ENCODE measurements at regions not wholly inside any gene's neighbourhood (a gene's known extent, or its start where the extent isn't known, plus 50 kb on each side); places are given as distances from the start of the nearest gene placed in this dataset.

GRCh38 chr6:21856456-21856825 lies 262.9 kb downstream of the SOX4 start:
- H3K4me1 Mint-ChIP-seq = peaks cover 0 to 6% (median 0%) of the 10 kb centered on the region in 3 donors
- Histone ChIP-seq H3K36me3 (ENCODE audit: control insufficient read depth in 2 of 2, extremely low read depth in 1 of 2, insufficient read depth in 1 of 2, low read length in 1 of 2) (no peaks in the 10 kb centered on the region), H3K4me1 (ENCODE audit: control insufficient read depth in 1 of 2, extremely low read depth in 1 of 2, insufficient read depth in 2 of 2, low read length in 2 of 2) (no peaks in the 10 kb centered on the region), H3K27me3 (replicated peaks in 1 of 2; ENCODE audit: control insufficient read depth in 2 of 2, extremely low read depth in 1 of 2, insufficient read depth in 2 of 2, low read length in 1 of 2) (no peaks in the 10 kb centered on the region), H3K4me3 (ENCODE audit: control insufficient read depth in 1 of 2, extremely low read depth in 1 of 2, low read length in 1 of 2) (no peak overlapping the region), H3K27ac (ENCODE audit: low read length) (no peak overlapping the region), H3K9me3 (no peaks in the 10 kb centered on the region)
- no peak for ATAC-seq (replicated peaks in 1 of 4)
- no peak for DNase-seq
- H3K36me3 Mint-ChIP-seq = no peaks in the 10 kb centered on the region
- peaks cover 0 to 4% of the 10 kb centered on the region in 2 donors for H3K27me3 Mint-ChIP-seq
- H3K4me3 Mint-ChIP-seq = no peak overlapping the region
- no CpG with 5 or more reads among the region's 1 CpG for WGBS (ENCODE audit: insufficient coverage)
- ChIA-PET POLR2A (no interaction called here), CTCF (no interaction called here)
- H3K9me3 Mint-ChIP-seq = peaks cover 0 to 6% (median 3%) of the 10 kb centered on the region in 3 donors
- no peak overlapping the region for H3K27ac Mint-ChIP-seq

GRCh38 chr6:21856844-21857243 lies 263.3 kb downstream of the SOX4 start:
- Mint-ChIP-seq H3K4me1 (peaks cover 0 to 6% (median 0%) of the 10 kb centered on the region in 3 donors), H3K27ac (no peak overlapping the region), H3K27me3 (peaks cover 0 to 4% of the 10 kb centered on the region in 2 donors), H3K4me3 (no peak overlapping the region), H3K36me3 (no peaks in the 10 kb centered on the region), H3K9me3 (peaks cover 0 to 6% (median 3%) of the 10 kb centered on the region in 3 donors)
- Histone ChIP-seq H3K36me3 (ENCODE audit: control insufficient read depth in 2 of 2, extremely low read depth in 1 of 2, insufficient read depth in 1 of 2, low read length in 1 of 2) (no peaks in the 10 kb centered on the region), H3K27ac (ENCODE audit: low read length) (no peak overlapping the region), H3K9me3 (no peaks in the 10 kb centered on the region), H3K4me3 (ENCODE audit: control insufficient read depth in 1 of 2, extremely low read depth in 1 of 2, low read length in 1 of 2) (no peak overlapping the region), H3K4me1 (ENCODE audit: control insufficient read depth in 1 of 2, extremely low read depth in 1 of 2, insufficient read depth in 2 of 2, low read length in 2 of 2) (no peaks in the 10 kb centered on the region), H3K27me3 (replicated peaks in 1 of 2; ENCODE audit: control insufficient read depth in 2 of 2, extremely low read depth in 1 of 2, insufficient read depth in 2 of 2, low read length in 1 of 2) (no peaks in the 10 kb centered on the region)
- DNase-seq (no peak), ATAC-seq (replicated peaks in 1 of 4) (no peak)
- WGBS (ENCODE audit: insufficient coverage) = no CpG with 5 or more reads among the region's 3 CpGs
- ChIA-PET CTCF (no interaction called here), POLR2A (no interaction called here)

- H3K27ac ChIP-seq (ENCODE audit: low read length) = no peak overlapping the region
- Mint-ChIP-seq H3K27ac (no peak overlapping the region), H3K9me3 (peaks cover 0 to 6% (median 3%) of the 10 kb centered on the region in 3 donors), H3K4me1 (peaks cover 0 to 6% (median 0%) of the 10 kb centered on the region in 3 donors), H3K36me3 (no peaks in the 10 kb centered on the region), H3K4me3 (no peak overlapping the region), H3K27me3 (peaks cover 0 to 4% of the 10 kb centered on the region in 2 donors)
- CTCF ChIA-PET = no interaction called here
- WGBS (ENCODE audit: insufficient coverage) = no CpG with 5 or more reads among the region's 1 CpG
- H3K9me3 ChIP-seq = no peaks in the 10 kb centered on the region
- DNase-seq = no peak
- H3K36me3 ChIP-seq (ENCODE audit: control insufficient read depth in 2 of 2, extremely low read depth in 1 of 2, insufficient read depth in 1 of 2, low read length in 1 of 2) = no peaks in the 10 kb centered on the region
- POLR2A ChIA-PET = no interaction called here
- no peak for ATAC-seq (replicated peaks in 1 of 4)
- H3K27me3 ChIP-seq (replicated peaks in 1 of 2; ENCODE audit: control insufficient read depth in 2 of 2, extremely low read depth in 1 of 2, insufficient read depth in 2 of 2, low read length in 1 of 2) = no peaks in the 10 kb centered on the region
- H3K4me3 ChIP-seq (ENCODE audit: control insufficient read depth in 1 of 2, extremely low read depth in 1 of 2, low read length in 1 of 2) = no peak overlapping the region
- H3K4me1 ChIP-seq (ENCODE audit: control insufficient read depth in 1 of 2, extremely low read depth in 1 of 2, insufficient read depth in 2 of 2, low read length in 2 of 2) = no peaks in the 10 kb centered on the region
These were observed 264.5 kb downstream of the SOX4 start for GRCh38 chr6:21858076-21858475.

- 93% methylated on average over 3 of the region's 6 CpGs for WGBS (ENCODE audit: insufficient coverage)
- H3K4me1 Mint-ChIP-seq = peaks cover 0 to 6% (median 0%) of the 10 kb centered on the region in 3 donors
- ATAC-seq (replicated peaks in 1 of 4) (no peak), DNase-seq (no peak)
- H3K4me3 Mint-ChIP-seq = no peak overlapping the region
- no peak overlapping the region for H3K27ac Mint-ChIP-seq
- no peaks in the 10 kb centered on the region for H3K36me3 Mint-ChIP-seq
- Histone ChIP-seq H3K4me3 (ENCODE audit: control insufficient read depth in 1 of 2, extremely low read depth in 1 of 2, low read length in 1 of 2) (no peak overlapping the region), H3K27me3 (replicated peaks in 1 of 2; ENCODE audit: control insufficient read depth in 2 of 2, extremely low read depth in 1 of 2, insufficient read depth in 2 of 2, low read length in 1 of 2) (no peaks in the 10 kb centered on the region), H3K9me3 (no peaks in the 10 kb centered on the region), H3K27ac (ENCODE audit: low read length) (no peak overlapping the region), H3K36me3 (ENCODE audit: control insufficient read depth in 2 of 2, extremely low read depth in 1 of 2, insufficient read depth in 1 of 2, low read length in 1 of 2) (no peaks in the 10 kb centered on the region), H3K4me1 (ENCODE audit: control insufficient read depth in 1 of 2, extremely low read depth in 1 of 2, insufficient read depth in 2 of 2, low read length in 2 of 2) (no peaks in the 10 kb centered on the region)
- ChIA-PET CTCF (no interaction called here), POLR2A (no interaction called here)
- peaks cover 0 to 4% of the 10 kb centered on the region in 2 donors for H3K27me3 Mint-ChIP-seq
- peaks cover 0 to 6% (median 3%) of the 10 kb centered on the region in 3 donors for H3K9me3 Mint-ChIP-seq
These were observed 265.7 kb downstream of the SOX4 start for GRCh38 chr6:21859193-21859735.

- Histone ChIP-seq H3K27me3 (replicated peaks in 1 of 2; ENCODE audit: control insufficient read depth in 2 of 2, extremely low read depth in 1 of 2, insufficient read depth in 2 of 2, low read length in 1 of 2) (no peaks in the 10 kb centered on the region), H3K9me3 (no peaks in the 10 kb centered on the region), H3K4me1 (ENCODE audit: control insufficient read depth in 1 of 2, extremely low read depth in 1 of 2, insufficient read depth in 2 of 2, low read length in 2 of 2) (no peaks in the 10 kb centered on the region), H3K36me3 (ENCODE audit: control insufficient read depth in 2 of 2, extremely low read depth in 1 of 2, insufficient read depth in 1 of 2, low read length in 1 of 2) (no peaks in the 10 kb centered on the region), H3K4me3 (ENCODE audit: control insufficient read depth in 1 of 2, extremely low read depth in 1 of 2, low read length in 1 of 2) (no peak overlapping the region), H3K27ac (ENCODE audit: low read length) (no peak overlapping the region)
- H3K9me3 Mint-ChIP-seq = peaks cover 0 to 6% (median 3%) of the 10 kb centered on the region in 3 donors
- 95% methylated on average over 3 of the region's 8 CpGs for WGBS (ENCODE audit: insufficient coverage)
- H3K27me3 Mint-ChIP-seq = no peaks in the 10 kb centered on the region
- no peak for ATAC-seq (replicated peaks in 1 of 4)
- H3K36me3 Mint-ChIP-seq = no peaks in the 10 kb centered on the region
- H3K4me1 Mint-ChIP-seq = no peaks in the 10 kb centered on the region
- POLR2A ChIA-PET = no interaction called here
- no peak for DNase-seq
- no peak overlapping the region for H3K4me3 Mint-ChIP-seq
- H3K27ac Mint-ChIP-seq = no peak overlapping the region
- CTCF ChIA-PET = no interaction called here
These were observed 268.4 kb downstream of the SOX4 start for GRCh38 chr6:21861942-21862341.

GRCh38 chr6:21864206-21864605 lies 270.7 kb downstream of the SOX4 start:
- no peaks in the 10 kb centered on the region for H3K27me3 ChIP-seq (replicated peaks in 1 of 2; ENCODE audit: control insufficient read depth in 2 of 2, extremely low read depth in 1 of 2, insufficient read depth in 2 of 2, low read length in 1 of 2)
- ATAC-seq (replicated peaks in 1 of 4) (no peak), DNase-seq (no peak)
- Mint-ChIP-seq H3K27me3 (no peaks in the 10 kb centered on the region), H3K27ac (no peak overlapping the region), H3K4me3 (no peak overlapping the region), H3K4me1 (no peaks in the 10 kb centered on the region), H3K36me3 (no peaks in the 10 kb centered on the region), H3K9me3 (peaks cover 0 to 6% (median 3%) of the 10 kb centered on the region in 3 donors)
- no peak overlapping the region for H3K4me3 ChIP-seq (ENCODE audit: control insufficient read depth in 1 of 2, extremely low read depth in 1 of 2, low read length in 1 of 2)
- H3K36me3 ChIP-seq (ENCODE audit: control insufficient read depth in 2 of 2, extremely low read depth in 1 of 2, insufficient read depth in 1 of 2, low read length in 1 of 2) = no peaks in the 10 kb centered on the region
- POLR2A ChIA-PET = no interaction called here
- CTCF ChIA-PET = interaction anchor here in 1 of 2 donors (0.6 to 0.7 kb wide), 2 partner anchors 14 to 1981 kb away, joined by 4 read pairs; no protein-coding TSS in a partner anchor
- H3K27ac ChIP-seq (ENCODE audit: low read length) = no peak overlapping the region
- no peaks in the 10 kb centered on the region for H3K4me1 ChIP-seq (ENCODE audit: control insufficient read depth in 1 of 2, extremely low read depth in 1 of 2, insufficient read depth in 2 of 2, low read length in 2 of 2)
- H3K9me3 ChIP-seq = no peaks in the 10 kb centered on the region
- WGBS (ENCODE audit: insufficient coverage) = no CpG with 5 or more reads among the region's 2 CpGs

- Histone ChIP-seq H3K9me3 (no peaks in the 10 kb centered on the region), H3K27ac (ENCODE audit: low read length) (no peak overlapping the region), H3K4me3 (ENCODE audit: control insufficient read depth in 1 of 2, extremely low read depth in 1 of 2, low read length in 1 of 2) (no peak overlapping the region), H3K36me3 (ENCODE audit: control insufficient read depth in 2 of 2, extremely low read depth in 1 of 2, insufficient read depth in 1 of 2, low read length in 1 of 2) (no peaks in the 10 kb centered on the region), H3K4me1 (ENCODE audit: control insufficient read depth in 1 of 2, extremely low read depth in 1 of 2, insufficient read depth in 2 of 2, low read length in 2 of 2) (peaks cover 5 to 12% of the 10 kb centered on the region in 2 experiments), H3K27me3 (replicated peaks in 1 of 2; ENCODE audit: control insufficient read depth in 2 of 2, extremely low read depth in 1 of 2, insufficient read depth in 2 of 2, low read length in 1 of 2) (no peaks in the 10 kb centered on the region)
- Mint-ChIP-seq H3K4me1 (no peaks in the 10 kb centered on the region), H3K9me3 (no peaks in the 10 kb centered on the region), H3K27me3 (peaks cover 0 to 4% of the 10 kb centered on the region in 2 donors), H3K27ac (no peak overlapping the region), H3K4me3 (no peak overlapping the region), H3K36me3 (no peaks in the 10 kb centered on the region)
- DNase-seq (no peak), ATAC-seq (replicated peaks in 1 of 4) (no peak)
- ChIA-PET POLR2A (no interaction called here), CTCF (interaction anchor here in 1 of 2 donors (0.5 kb wide), 1 partner anchor 1340 kb away, joined by 3 read pairs; no protein-coding TSS in a partner anchor)
- 78% methylated on average over 1 of the region's 2 CpGs for WGBS (ENCODE audit: insufficient coverage)
These were observed 274.7 kb downstream of the SOX4 start for GRCh38 chr6:21868226-21868625.

All from T-cell (primary cell).